K562 (cell line): ENCODE measurements at regions not wholly inside any gene's neighbourhood (a gene's known extent, or its start where the extent isn't known, plus 50 kb on each side); places are given as distances from the start of the nearest gene placed in this dataset.

Source experiments
- ATAC-seq: fragments of 200-7000 bp; cut with Tn5 transposase; 3 replicates; pipeline ENCODE4 v1.9.1; 2020; ENCODE audit warnings: moderate library complexity
- BruUV-seq: library from RNA; stranded (reverse); fragments of 400-500 nt; replicated peaks from 2 replicates; lab custom pipeline; 2021; lab: Mats Ljungman, UMichigan
- CTCF ChIA-PET: fragments of 300-600 bp; formaldehyde crosslinking; extraction: SDS; loops from one replicate; lab custom pipeline; 2021; ENCODE audit warnings: low intra/inter-chr PET ratio; lab: Yijun Ruan, JAX
- POLR2A ChIA-PET: fragments of 300-600, 350-650 bp; sonication (Branson Sonifier 250); formaldehyde crosslinking; extraction: SDS; loops from one replicate; lab custom pipeline; 2021; ENCODE audit warnings: antibody characterized with exemption, inconsistent platforms; lab: Yijun Ruan, JAX
- DNase-seq, 4 experiments: peaks; one replicate each; pipeline versions ENCODE4 v3.0.0 to v3.0.0-alpha.2; 2011 to 2018; ENCODE audit warnings: low spot score in 3 of 4, mixed read lengths in 3 of 4; ENCODE audit errors: extremely low read depth in 1 of 4
- FAIRE-seq: peaks from 2 replicates; lab custom pipeline; 2011; peaks lifted over from hg19 to GRCh38; lab: Jason Lieb, UNC
- H2AFZ ChIP-seq: 2 replicates; pipeline ENCODE4 v1.6.0; 2011; ENCODE audit warnings: low read depth, low read length, control low read depth, inconsistent platforms
- H3K27ac ChIP-seq: fragments of 200-600 bp; 3 replicates; pipeline ENCODE4 v1.8.0; 2011; ENCODE audit warnings: low read depth, mild to moderate bottlenecking, control low read depth, inconsistent platforms, low read length, moderate library complexity, mixed read lengths; ENCODE audit errors: extremely low read depth
- H3K27me3 ChIP-seq, 2 experiments: fragments of 300-600 bp in 1 of 2; 2 replicates in 1 of 2; 3 replicates in 1 of 2; pipeline versions ENCODE4 v1.6.0 to v1.8.0; 2011; ENCODE audit warnings: inconsistent platforms in 2 of 2, low read length in 2 of 2, mild to moderate bottlenecking in 1 of 2, mixed read lengths in 1 of 2, moderate library complexity in 1 of 2; ENCODE audit not compliant: control insufficient read depth in 2 of 2, insufficient read depth in 2 of 2
- H3K36me3 ChIP-seq: fragments of 300-600 bp; 3 replicates; pipeline ENCODE4 v1.8.0; 2011; ENCODE audit warnings: mild to moderate bottlenecking, low read length, inconsistent platforms; ENCODE audit not compliant: control insufficient read depth, insufficient read depth
- H3K4me1 ChIP-seq, 2 experiments: fragments of 200-600 bp in 1 of 2; replicated peaks in 1 of 2; 2 replicates in 1 of 2; 3 replicates in 1 of 2; pipeline versions ENCODE4 v1.5.1 to v1.8.0; 2011; ENCODE audit warnings: inconsistent platforms in 2 of 2, low read length in 2 of 2, mild to moderate bottlenecking in 1 of 2, mixed read lengths in 1 of 2, moderate library complexity in 1 of 2; ENCODE audit not compliant: control insufficient read depth in 2 of 2, insufficient read depth in 2 of 2
- H3K4me2 ChIP-seq: 2 replicates; pipeline ENCODE4 v1.6.1; 2011; ENCODE audit warnings: low read length, control low read depth, inconsistent platforms, mixed read lengths; ENCODE audit not compliant: insufficient read depth
- H3K4me3 ChIP-seq: fragments of 200-600 bp; sonication (generic), shearing (Covaris generic); 2 replicates; pipeline ENCODE4 v1.5.1; 2016; ENCODE audit warnings: control low read depth, inconsistent platforms
- H3K79me2 ChIP-seq: fragments of 200-600 bp; 3 replicates; pipeline ENCODE4 v1.8.0; 2011; ENCODE audit warnings: low read length, inconsistent platforms; ENCODE audit not compliant: control insufficient read depth, insufficient read depth
- H3K9ac ChIP-seq, 2 experiments: 2 replicates each; pipeline versions ENCODE4 v1.6.0 to v1.6.1; 2011; ENCODE audit warnings: low read depth in 2 of 2, low read length in 2 of 2, control low read depth in 1 of 2, inconsistent platforms in 1 of 2, mild to moderate bottlenecking in 1 of 2, mixed read lengths in 1 of 2; ENCODE audit not compliant: insufficient read depth in 1 of 2
- H3K9me1 ChIP-seq: one replicate; pipeline ENCODE4 v1.6.0; 2011; ENCODE audit warnings: inconsistent platforms, mild to moderate bottlenecking, low read length, moderate library complexity; ENCODE audit not compliant: control insufficient read depth, insufficient read depth
- H3K9me3 ChIP-seq: replicated peaks from 2 replicates; pipeline ENCODE4 v1.5.1; 2011; ENCODE audit warnings: low read depth, low read length, inconsistent platforms; ENCODE audit not compliant: control insufficient read depth, insufficient read depth
- H4K20me1 ChIP-seq: replicated peaks from 2 replicates; pipeline ENCODE4 v1.6.1; 2011; ENCODE audit warnings: low read length, inconsistent platforms, mixed read lengths; ENCODE audit not compliant: control insufficient read depth, insufficient read depth
- HNRNPK ChIP-seq: fragments of 200-400 bp; formaldehyde crosslinking; IDR thresholded peaks from one replicate; pipeline ENCODE4 v1.6.1; 2018; ENCODE audit warnings: mild to moderate bottlenecking, low read depth, low read length; ENCODE audit not compliant: poor library complexity, severe bottlenecking
- PHF8 ChIP-seq: fragments of 200-600 bp; sonication (generic); IDR thresholded peaks from 2 replicates; pipeline ENCODE4 v1.6.1; 2012; ENCODE audit warnings: mixed run types, mild to moderate bottlenecking, inconsistent platforms, low read length, moderate library complexity, borderline replicate concordance
- PHTF2 ChIP-seq: fragments of 250-450 bp; sonication (Bioruptor Pico); IDR thresholded peaks from 2 replicates; pipeline ENCODE4 v1.5.0; 2021; ENCODE audit warnings: mild to moderate bottlenecking
- REST ChIP-seq, 2 experiments: fragments of 450-650 bp; formaldehyde crosslinking in 1 of 2; IDR thresholded peaks; 2 replicates each; pipeline versions ENCODE4 v1.4.0 to v1.6.1; 2014 to 2020; ENCODE audit warnings: mild to moderate bottlenecking in 2 of 2, borderline replicate concordance in 1 of 2, low read depth in 1 of 2
- SRSF9 ChIP-seq: fragments of 200-400 bp; formaldehyde crosslinking; IDR thresholded peaks from 2 replicates; pipeline ENCODE4 v1.6.1; 2017; ENCODE audit warnings: low read depth, low read length, borderline replicate concordance
- TGIF2 ChIP-seq: sonication (generic); formaldehyde crosslinking; IDR thresholded peaks from 2 replicates; pipeline ENCODE4 v1.8.1; 2022; ENCODE audit warnings: mild to moderate bottlenecking, missing genetic modification reagents, moderate library complexity
- THRAP3 ChIP-seq: fragments of 450-650 bp; IDR thresholded peaks from 2 replicates; pipeline ENCODE4 v1.6.1; 2016; ENCODE audit warnings: mild to moderate bottlenecking, inconsistent platforms, borderline replicate concordance
- ZBTB5 ChIP-seq: fragments of 450-650 bp; IDR thresholded peaks from 2 replicates; pipeline ENCODE4 v1.6.1; 2017; ENCODE audit warnings: antibody characterized with exemption
- ZC3H11A ChIP-seq: IDR thresholded peaks from 2 replicates; pipeline ENCODE4 v1.6.1; 2012; ENCODE audit warnings: low read depth, low read length, improper control_type of control experiment
- WGBS: fragments of 100-300 bp; shearing (Covaris generic); methylation state at CpG from one replicate; pipeline ENCODE4 v1.1.6; 2016; ENCODE audit warnings: low coverage, mixed read lengths; ENCODE audit not compliant: insufficient coverage; ENCODE audit errors: missing lambda C conversion rate; 5-methylcytosine and 5-hydroxymethylcytosine counted together
- in situ Hi-C: fragments of 300-500 bp; cut with MboI; formaldehyde crosslinking; loops from 4 replicates; pipeline ENCODE4 v1.15.0; 2018; ENCODE audit warnings: inconsistent platforms, mixed read lengths
- intact Hi-C: fragments of 100-400 bp; cut with micrococcal nuclease; formaldehyde crosslinking; loops from 2 replicates; pipeline ENCODE4 v1.14.2; 2022

GRCh38 chr16:86643671-86644070, 65.3 kb downstream of the FOXL1 start (continued):
- TF ChIP-seq ZBTB5 = no peak

GRCh38 chr16:86647561-86647960, 69.2 kb downstream of the FOXL1 start:
- 0% methylated on average over 2 of the region's 2 CpGs for WGBS
- ATAC-seq (no peak), FAIRE-seq (no peak), DNase-seq (no peak)
- CTCF ChIA-PET = no interaction called here
- Histone ChIP-seq H3K9ac (no peak overlapping the region), H3K9me3 (no peaks in the 10 kb centered on the region), H4K20me1 (no peaks in the 10 kb centered on the region), H2AFZ (no peak overlapping the region), H3K36me3 (no peaks in the 10 kb centered on the region), H3K9me1 (peaks cover 3% of the 10 kb centered on the region), H3K4me3 (no peak overlapping the region), H3K79me2 (no peaks in the 10 kb centered on the region), H3K27me3 (peaks cover 5 to 46% of the 10 kb centered on the region in 2 experiments; a peak in 4 of 5 replicates), H3K4me1 (no peaks in the 10 kb centered on the region), H3K27ac (no peak overlapping the region), H3K4me2 (no peak overlapping the region)
- POLR2A ChIA-PET = interaction anchor here (0.6 to 0.9 kb wide), 2 partner anchors 20 to 103 kb away, joined by 3 read pairs; no protein-coding TSS in a partner anchor
- no TSS peak for BruUV-seq
- intact Hi-C loops = no loop called here
- in situ Hi-C loops = no loop called here
- TF ChIP-seq PHF8 = no peak
- no peak for TF ChIP-seq HNRNPK
- TF ChIP-seq PHTF2 (CRISPR knock-in tag) = no peak
- TF ChIP-seq REST (IDR thresholded peaks at IDR 0.05; ENCODE audit: borderline replicate concordance) = no peak
- TF ChIP-seq REST (CRISPR knock-in tag; IDR thresholded peaks at IDR 0.05; ENCODE audit: low read depth) = no peak
- no peak for TF ChIP-seq THRAP3
- TF ChIP-seq TGIF2 = no peak
- TF ChIP-seq SRSF9 = no peak
- TF ChIP-seq ZC3H11A = no peak
